NCI-H1092 treated with DMSO at 0.1 percent for 48 hours (cell line): ENCODE measurements at regions not wholly inside any gene's neighbourhood (a gene's known extent, or its start where the extent isn't known, plus 50 kb on each side); places are given as distances from the start of the nearest gene placed in this dataset.

Experiments used
- DNase-seq: peaks from one replicate; lab custom pipeline; 2025; lab: John Stamatoyannopoulos, UW

GRCh38 chr3:159620281-159620680 is 368.4 kb upstream of the IL12A start:
- no peak for DNase-seq

GRCh38 chr3:159620873-159621272 is 367.8 kb upstream of the IL12A start:
- DNase-seq: no peak

GRCh38 chr3:159624616-159625015 is 364.0 kb upstream of the IL12A start:
- DNase-seq: no peak

- DNase-seq: no peak
Observed at GRCh38 chr3:159625594-159625993, 363.0 kb upstream of the IL12A start.

- no peak for DNase-seq
Observed at GRCh38 chr3:159626598-159626997, 362.0 kb upstream of the IL12A start.

GRCh38 chr3:159627229-159627628 is 361.4 kb upstream of the IL12A start:
- DNase-seq: no peak

GRCh38 chr3:159627634-159628033 is 361.0 kb upstream of the IL12A start:
- DNase-seq: no peak

- DNase-seq: no peak
Observed at GRCh38 chr3:159629329-159630084, 359.1 kb upstream of the IL12A start.

GRCh38 chr3:159631226-159631625 is 357.4 kb upstream of the IL12A start:
- no peak for DNase-seq

GRCh38 chr3:159632128-159632527 is 356.5 kb upstream of the IL12A start:
- no peak for DNase-seq

GRCh38 chr3:159632851-159633250 is 355.8 kb upstream of the IL12A start:
- DNase-seq: no peak

- no peak for DNase-seq
Observed at GRCh38 chr3:159634483-159634882, 354.2 kb upstream of the IL12A start.

GRCh38 chr3:159635047-159635641 is 353.5 kb upstream of the IL12A start:
- no peak for DNase-seq

GRCh38 chr3:159637883-159638542 is 350.6 kb upstream of the IL12A start:
- no peak for DNase-seq

- no peak for DNase-seq
Observed at GRCh38 chr3:159640225-159640624, 348.4 kb upstream of the IL12A start.

GRCh38 chr3:159643406-159643805 is 345.2 kb upstream of the IL12A start:
- no peak for DNase-seq

GRCh38 chr3:159645874-159646273 is 342.8 kb upstream of the IL12A start:
- no peak for DNase-seq

GRCh38 chr3:159649951-159650350 is 338.7 kb upstream of the IL12A start:
- no peak for DNase-seq

- no peak for DNase-seq
Observed at GRCh38 chr3:159650726-159651125, 337.9 kb upstream of the IL12A start.

- DNase-seq: no peak
Observed at GRCh38 chr3:159652452-159652851, 336.2 kb upstream of the IL12A start.

GRCh38 chr3:159654183-159655134 is 334.2 kb upstream of the IL12A start:
- DNase-seq: no peak

- DNase-seq: no peak
Observed at GRCh38 chr3:159655202-159655601, 333.4 kb upstream of the IL12A start.
